IPS-20b (cell line): ENCODE measurements at regions not wholly inside any gene's neighbourhood (a gene's known extent, or its start where the extent isn't known, plus 50 kb on each side); places are given as distances from the start of the nearest gene placed in this dataset.
"Not testable (repeated sequence)": the region's sequence is repeated elsewhere in the genome, so short reads cannot be mapped to it uniquely, and the experiment has no call there.

Source experiments
- H3K27ac ChIP-seq: one replicate; pipeline ENCODE4 v1.5.1; 2013; ENCODE audit warnings: low read length
- H3K27me3 ChIP-seq: 2 replicates; pipeline ENCODE4 v1.6.1; 2013; ENCODE audit warnings: mild to moderate bottlenecking, low read length, inconsistent platforms; ENCODE audit not compliant: insufficient read depth
- H3K36me3 ChIP-seq: 2 replicates; pipeline ENCODE4 v1.6.1; 2013; ENCODE audit warnings: low read depth, mild to moderate bottlenecking, inconsistent platforms, low read length, moderate library complexity; ENCODE audit not compliant: insufficient read depth
- H3K4me1 ChIP-seq: 2 replicates; pipeline ENCODE4 v1.6.1; 2013; ENCODE audit warnings: mild to moderate bottlenecking, control low read depth, inconsistent platforms, low read length, moderate library complexity; ENCODE audit not compliant: insufficient read depth
- H3K4me3 ChIP-seq: 2 replicates; pipeline ENCODE4 v1.5.1; 2013; ENCODE audit warnings: mild to moderate bottlenecking, low read length, inconsistent platforms
- H3K9ac ChIP-seq: 2 replicates; pipeline ENCODE4 v1.6.1; 2013; ENCODE audit warnings: low read depth, mild to moderate bottlenecking, inconsistent platforms, low read length, moderate library complexity
- H3K9me3 ChIP-seq: 2 replicates; pipeline ENCODE4 v1.6.1; 2013; ENCODE audit warnings: mild to moderate bottlenecking, low read depth, low read length, inconsistent platforms; ENCODE audit not compliant: insufficient read depth

GRCh38 chr6:139446768-139447655 lies 72.6 kb upstream of the CITED2 start:
- Histone ChIP-seq H3K4me1 (peaks cover 23% of the 10 kb centered on the region; the same call in 1 of the 2 replicates), H3K9me3 (no peaks in the 10 kb centered on the region), H3K9ac (no peak overlapping the region), H3K27ac (no peak overlapping the region), H3K36me3 (no peaks in the 10 kb centered on the region), H3K27me3 (no peaks in the 10 kb centered on the region), H3K4me3 (no peak overlapping the region)

- Histone ChIP-seq H3K4me3 (no peak overlapping the region), H3K4me1 (peaks cover 22% of the 10 kb centered on the region; the same call in 1 of the 2 replicates), H3K27ac (no peak overlapping the region), H3K36me3 (no peaks in the 10 kb centered on the region), H3K27me3 (no peaks in the 10 kb centered on the region), H3K9me3 (no peaks in the 10 kb centered on the region), H3K9ac (no peak overlapping the region)
These were observed 71.8 kb upstream of the CITED2 start for GRCh38 chr6:139446138-139446715.

- H3K9me3 ChIP-seq, H3K9ac ChIP-seq, H3K27me3 ChIP-seq, H3K4me3 ChIP-seq, H3K36me3 ChIP-seq, H3K27ac ChIP-seq: not testable (repeated sequence)
- peaks cover 16% of the 10 kb centered on the region; the same call in 1 of the 2 replicates for H3K4me1 ChIP-seq
These were observed 69.9 kb upstream of the CITED2 start for GRCh38 chr6:139444273-139444787.

- Histone ChIP-seq H3K36me3 (no peaks in the 10 kb centered on the region), H3K27me3 (no peaks in the 10 kb centered on the region), H3K27ac (no peak overlapping the region), H3K9ac (no peak overlapping the region), H3K9me3 (no peaks in the 10 kb centered on the region), H3K4me1 (peaks cover 11% of the 10 kb centered on the region; the same call in 1 of the 2 replicates), H3K4me3 (no peak overlapping the region)
These were observed 69.0 kb upstream of the CITED2 start for GRCh38 chr6:139443231-139444112.

DNA sequence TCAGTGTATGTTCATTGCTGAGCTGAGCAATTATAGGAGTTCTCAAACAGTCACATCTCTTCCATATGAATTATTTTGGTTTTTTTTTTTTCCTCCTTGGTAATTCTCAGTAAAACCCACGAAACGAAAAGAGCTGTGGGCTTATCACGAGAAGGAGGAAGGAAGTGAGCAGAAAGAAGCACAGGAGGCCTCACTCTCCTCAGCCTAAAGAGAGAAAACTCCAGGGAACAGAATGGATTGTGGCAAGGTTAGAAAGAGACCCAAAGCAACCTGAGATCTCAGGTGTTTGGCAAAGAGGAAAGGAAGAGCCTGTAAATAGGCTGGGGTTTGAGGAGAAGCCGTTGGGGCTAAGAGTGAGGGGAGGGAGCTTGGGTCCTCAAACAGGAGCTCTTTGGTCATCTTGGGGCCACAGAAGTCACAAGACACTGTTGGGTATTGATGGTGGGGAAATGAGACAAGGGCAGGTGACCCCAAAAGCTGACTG lies 67.8 kb upstream of the CITED2 start:
- no peaks in the 10 kb centered on the region for H3K27me3 ChIP-seq
- H3K36me3 ChIP-seq: no peaks in the 10 kb centered on the region
- H3K4me3 ChIP-seq: no peak overlapping the region
- peaks cover 7% of the 10 kb centered on the region; the same call in 1 of the 2 replicates for H3K4me1 ChIP-seq
- no peaks in the 10 kb centered on the region for H3K9me3 ChIP-seq
- no peak overlapping the region for H3K27ac ChIP-seq
- H3K9ac ChIP-seq: no peak overlapping the region

DNA sequence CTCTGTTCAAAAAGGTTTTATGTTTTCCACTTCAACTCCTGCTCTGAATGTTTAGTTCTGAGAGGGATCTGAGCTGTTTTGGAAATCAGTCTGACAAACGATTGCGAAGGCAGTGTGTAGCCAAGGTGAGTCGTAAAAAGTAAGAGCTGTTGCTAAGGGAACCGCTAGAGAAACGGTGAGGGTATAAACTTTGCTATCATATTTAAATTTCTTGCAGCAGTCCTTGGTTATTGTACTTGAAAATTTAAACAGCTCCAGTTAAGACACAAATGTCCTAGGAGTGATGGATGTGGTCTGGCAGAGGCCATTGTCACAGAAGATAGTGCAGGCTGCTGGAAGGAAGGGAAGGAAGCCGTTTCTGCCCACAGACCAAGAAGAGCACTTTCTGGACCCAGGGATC lies 64.9 kb upstream of the CITED2 start:
- Histone ChIP-seq H3K36me3 (no peaks in the 10 kb centered on the region), H3K9ac (no peak overlapping the region), H3K27me3 (no peaks in the 10 kb centered on the region), H3K4me3 (no peak overlapping the region), H3K9me3 (no peaks in the 10 kb centered on the region), H3K27ac (no peak overlapping the region), H3K4me1 (peaks cover 4% of the 10 kb centered on the region; the same call in 1 of the 2 replicates)

- H3K4me3 ChIP-seq: no peak overlapping the region
- peaks cover 2% of the 10 kb centered on the region; the same call in 1 of the 2 replicates for H3K4me1 ChIP-seq
- no peak overlapping the region for H3K9ac ChIP-seq
These were observed 64.3 kb upstream of the CITED2 start for GRCh38 chr6:139438775-139439174.

DNA sequence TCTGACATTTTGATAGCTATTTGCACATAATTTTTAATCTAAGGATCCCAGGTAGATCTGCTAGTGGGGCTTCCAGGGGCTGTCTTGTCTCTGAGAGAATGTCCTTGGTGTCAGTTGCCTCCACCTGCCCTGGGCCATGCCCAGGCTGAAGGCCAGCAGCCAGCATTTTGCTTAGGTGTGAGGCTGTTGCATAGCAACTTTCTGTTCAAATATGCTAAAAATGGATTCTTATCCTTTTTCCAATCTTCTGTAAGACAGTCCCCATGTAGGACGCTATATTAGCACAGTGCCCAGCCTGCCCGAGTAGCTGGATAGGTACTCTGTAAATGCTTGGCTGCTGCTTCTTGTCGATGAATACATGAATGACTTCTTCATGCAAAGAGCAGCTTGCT lies 62.5 kb upstream of the CITED2 start:
- H3K4me1 ChIP-seq: no peaks in the 10 kb centered on the region
- no peak overlapping the region for H3K4me3 ChIP-seq
- H3K9ac ChIP-seq: no peak overlapping the region
- no peaks in the 10 kb centered on the region for H3K27me3 ChIP-seq
- no peaks in the 10 kb centered on the region for H3K9me3 ChIP-seq
- no peaks in the 10 kb centered on the region for H3K36me3 ChIP-seq
- H3K27ac ChIP-seq: no peak overlapping the region

More at GRCh38 chr6:139438775-139439174, 64.3 kb upstream of the CITED2 start:
- no peak overlapping the region for H3K27ac ChIP-seq
- H3K36me3 ChIP-seq: no peaks in the 10 kb centered on the region
- no peaks in the 10 kb centered on the region for H3K27me3 ChIP-seq
- H3K9me3 ChIP-seq: no peaks in the 10 kb centered on the region

- no peaks in the 10 kb centered on the region for H3K27me3 ChIP-seq
- H3K4me3 ChIP-seq: no peak overlapping the region
- H3K4me1 ChIP-seq: no peaks in the 10 kb centered on the region
- no peak overlapping the region for H3K27ac ChIP-seq
- no peak overlapping the region for H3K9ac ChIP-seq
- H3K9me3 ChIP-seq: no peaks in the 10 kb centered on the region
- no peaks in the 10 kb centered on the region for H3K36me3 ChIP-seq
These were observed 61.9 kb upstream of the CITED2 start for GRCh38 chr6:139436200-139436956.

GRCh38 chr6:139433631-139434419 lies 59.4 kb upstream of the CITED2 start:
- Histone ChIP-seq H3K27me3 (no peaks in the 10 kb centered on the region), H3K9me3 (no peaks in the 10 kb centered on the region), H3K27ac (no peak overlapping the region), H3K4me3 (no peak overlapping the region), H3K9ac (no peak overlapping the region), H3K36me3 (no peaks in the 10 kb centered on the region), H3K4me1 (no peaks in the 10 kb centered on the region)
